ENCODE measurements at regions not wholly inside any gene's neighbourhood (a gene's known extent, or its start where the extent isn't known, plus 50 kb on each side); places are given as distances from the start of the nearest gene placed in this dataset.

DNA sequence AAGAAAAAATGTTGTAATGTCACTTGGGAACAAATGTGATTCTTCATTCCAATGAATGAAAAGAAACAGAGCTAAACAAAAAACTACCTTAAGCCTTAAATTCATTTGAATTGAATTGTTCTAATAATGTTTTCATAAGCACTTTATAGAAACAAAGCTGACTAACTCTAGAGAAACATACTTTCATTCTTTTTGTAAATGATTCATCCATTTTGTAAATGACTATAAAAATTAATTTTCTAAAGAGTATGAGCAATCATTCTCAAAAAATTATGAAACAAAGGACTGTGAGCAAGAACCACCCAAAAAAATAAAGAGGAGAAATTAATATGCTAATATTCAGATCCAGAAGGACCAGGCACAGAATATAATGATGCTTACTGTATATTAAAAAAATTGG lies 986.5 kb upstream of the CHORDC1 start:
- ChIA-PET CTCF (no interaction called here), POLR2A (no interaction called here)
- no peaks in the 10 kb centered on the region for H3K36me3 ChIP-seq (ENCODE audit: control insufficient read depth, insufficient read depth, low read length)

DNA sequence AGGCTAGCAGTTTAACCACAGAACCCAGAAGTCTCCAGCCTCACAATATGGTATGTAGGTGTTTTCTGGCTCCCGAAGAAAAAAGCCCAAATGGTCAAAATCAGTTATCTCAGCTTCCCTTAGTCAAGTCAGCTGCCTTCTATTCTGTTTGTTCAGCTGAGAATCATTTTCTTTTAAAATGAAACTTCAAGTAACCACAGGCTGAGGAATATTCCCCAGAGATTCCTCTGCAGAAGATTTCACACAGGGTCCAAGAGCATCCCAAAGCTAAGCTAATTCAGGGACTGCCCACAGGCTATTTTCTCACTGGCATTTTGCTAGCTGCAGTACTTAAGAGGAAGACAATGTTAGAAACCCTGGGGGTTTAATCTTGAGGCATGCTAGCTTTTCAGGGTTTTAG lies 977.0 kb upstream of the CHORDC1 start:
- Histone ChIP-seq H3K36me3 (ENCODE audit: control insufficient read depth, insufficient read depth, low read length) (no peaks in the 10 kb centered on the region), H3K9me3 (no peaks in the 10 kb centered on the region), H3K4me1 (no peaks in the 10 kb centered on the region), H3K4me3 (ENCODE audit: low read depth, low read length) (no peak overlapping the region), H3K27me3 (replicated peaks; ENCODE audit: control insufficient read depth, insufficient read depth, low read length) (no peaks in the 10 kb centered on the region)
- Mint-ChIP-seq H3K4me1 (ENCODE audit: low read depth, unreplicated experiment) (no peaks in the 10 kb centered on the region), H3K27me3 (ENCODE audit: insufficient read depth, unreplicated experiment) (no peaks in the 10 kb centered on the region), H3K36me3 (ENCODE audit: insufficient read depth, unreplicated experiment) (no peaks in the 10 kb centered on the region), H3K27ac (ENCODE audit: unreplicated experiment) (no peak overlapping the region), H3K9me3 (ENCODE audit: unreplicated experiment) (no peaks in the 10 kb centered on the region), H3K4me3 (ENCODE audit: unreplicated experiment) (no peak overlapping the region)
- ChIA-PET CTCF (no interaction called here), POLR2A (no interaction called here)
- intact Hi-C loops (cut with micrococcal nuclease; ENCODE audit: unreplicated experiment): no loop called here
- BruUV-seq (replicated peaks): no TSS peak
- DNase-seq: no peak
- TF ChIP-seq, protein P1, sequence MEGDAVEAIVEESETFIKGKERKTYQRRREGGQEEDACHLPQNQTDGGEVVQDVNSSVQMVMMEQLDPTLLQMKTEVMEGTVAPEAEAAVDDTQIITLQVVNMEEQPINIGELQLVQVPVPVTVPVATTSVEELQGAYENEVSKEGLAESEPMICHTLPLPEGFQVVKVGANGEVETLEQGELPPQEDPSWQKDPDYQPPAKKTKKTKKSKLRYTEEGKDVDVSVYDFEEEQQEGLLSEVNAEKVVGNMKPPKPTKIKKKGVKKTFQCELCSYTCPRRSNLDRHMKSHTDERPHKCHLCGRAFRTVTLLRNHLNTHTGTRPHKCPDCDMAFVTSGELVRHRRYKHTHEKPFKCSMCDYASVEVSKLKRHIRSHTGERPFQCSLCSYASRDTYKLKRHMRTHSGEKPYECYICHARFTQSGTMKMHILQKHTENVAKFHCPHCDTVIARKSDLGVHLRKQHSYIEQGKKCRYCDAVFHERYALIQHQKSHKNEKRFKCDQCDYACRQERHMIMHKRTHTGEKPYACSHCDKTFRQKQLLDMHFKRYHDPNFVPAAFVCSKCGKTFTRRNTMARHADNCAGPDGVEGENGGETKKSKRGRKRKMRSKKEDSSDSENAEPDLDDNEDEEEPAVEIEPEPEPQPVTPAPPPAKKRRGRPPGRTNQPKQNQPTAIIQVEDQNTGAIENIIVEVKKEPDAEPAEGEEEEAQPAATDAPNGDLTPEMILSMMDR (IDR thresholded peaks at IDR 0.05; ENCODE audit: insufficient read depth in 1 of 2, low read depth in 1 of 2, low read length in 1 of 2, severe bottlenecking in 1 of 2, unreplicated experiment in 1 of 2): no peak

More for the DNA sequence above, 986.5 kb upstream of the CHORDC1 start:
- intact Hi-C loops (cut with micrococcal nuclease; ENCODE audit: unreplicated experiment): no loop called here
- no peak overlapping the region for H3K4me3 Mint-ChIP-seq (ENCODE audit: unreplicated experiment)
- TF ChIP-seq, protein P1 (IDR thresholded peaks at IDR 0.05; ENCODE audit: insufficient read depth in 1 of 2, low read depth in 1 of 2, low read length in 1 of 2, severe bottlenecking in 1 of 2, unreplicated experiment in 1 of 2): no peak
- H3K9me3 Mint-ChIP-seq (ENCODE audit: unreplicated experiment): peaks cover 11% of the 10 kb centered on the region
- 0 out of 2 replicates have a peak, but pooled peaks cover 7% of the 10 kb centered on the region for H3K4me1 ChIP-seq
- H3K27me3 Mint-ChIP-seq (ENCODE audit: insufficient read depth, unreplicated experiment): no peaks in the 10 kb centered on the region
- H3K36me3 Mint-ChIP-seq (ENCODE audit: insufficient read depth, unreplicated experiment): no peaks in the 10 kb centered on the region
- no peak for DNase-seq
- no TSS peak for BruUV-seq (replicated peaks)
- no peaks in the 10 kb centered on the region for H3K27me3 ChIP-seq (replicated peaks; ENCODE audit: control insufficient read depth, insufficient read depth, low read length)
- no peak overlapping the region for H3K4me3 ChIP-seq (ENCODE audit: low read depth, low read length)
- no peaks in the 10 kb centered on the region for H3K4me1 Mint-ChIP-seq (ENCODE audit: low read depth, unreplicated experiment)
- no peak overlapping the region for H3K27ac Mint-ChIP-seq (ENCODE audit: unreplicated experiment)
- H3K9me3 ChIP-seq: no peaks in the 10 kb centered on the region

DNA sequence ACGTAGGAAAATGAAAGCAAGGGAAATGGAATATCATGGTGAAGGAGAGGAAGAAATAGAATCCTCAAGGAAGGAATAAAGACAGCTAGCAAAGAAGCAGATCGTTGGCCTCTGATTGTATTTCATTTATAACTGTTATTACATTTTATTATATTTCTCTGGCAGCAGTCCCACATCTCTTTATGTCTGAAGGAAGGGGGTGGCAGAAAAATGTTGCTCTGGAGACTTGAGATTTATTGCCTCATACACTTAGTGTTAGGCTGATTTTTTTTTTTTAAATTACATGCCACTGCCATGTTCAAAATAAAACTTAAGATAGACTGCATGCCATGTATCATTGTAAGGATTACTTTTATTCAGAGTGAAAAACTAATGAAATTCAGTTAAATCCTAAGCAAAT lies 971.7 kb upstream of the CHORDC1 start:
- no TSS peak for BruUV-seq (replicated peaks)
- CTCF ChIA-PET: no interaction called here

More for the DNA sequence above, 971.7 kb upstream of the CHORDC1 start:
- no peak overlapping the region for H3K4me3 Mint-ChIP-seq (ENCODE audit: unreplicated experiment)
- H3K4me1 Mint-ChIP-seq (ENCODE audit: low read depth, unreplicated experiment): no peaks in the 10 kb centered on the region
- Histone ChIP-seq H3K36me3 (ENCODE audit: control insufficient read depth, insufficient read depth, low read length) (no peaks in the 10 kb centered on the region), H3K4me3 (ENCODE audit: low read depth, low read length) (no peak overlapping the region), H3K9me3 (no peaks in the 10 kb centered on the region), H3K4me1 (no peaks in the 10 kb centered on the region), H3K27me3 (replicated peaks; ENCODE audit: control insufficient read depth, insufficient read depth, low read length) (no peaks in the 10 kb centered on the region)
- H3K27ac Mint-ChIP-seq (ENCODE audit: unreplicated experiment): no peak overlapping the region
- DNase-seq: no peak
- no peaks in the 10 kb centered on the region for H3K27me3 Mint-ChIP-seq (ENCODE audit: insufficient read depth, unreplicated experiment)
- H3K36me3 Mint-ChIP-seq (ENCODE audit: insufficient read depth, unreplicated experiment): no peaks in the 10 kb centered on the region
- TF ChIP-seq, protein P1 (IDR thresholded peaks at IDR 0.05; ENCODE audit: insufficient read depth in 1 of 2, low read depth in 1 of 2, low read length in 1 of 2, severe bottlenecking in 1 of 2, unreplicated experiment in 1 of 2): no peak
- POLR2A ChIA-PET: no interaction called here
- H3K9me3 Mint-ChIP-seq (ENCODE audit: unreplicated experiment): no peaks in the 10 kb centered on the region
- intact Hi-C loops (cut with micrococcal nuclease; ENCODE audit: unreplicated experiment): no loop called here

Data from Caco-2 (cell line).